CD14-positive monocyte (primary cell): ENCODE measurements at regions not wholly inside any gene's neighbourhood (a gene's known extent, or its start where the extent isn't known, plus 50 kb on each side); places are given as distances from the start of the nearest gene placed in this dataset.

Experiments used
- DNase-seq, 3 donors: peaks; one replicate each; pipeline ENCODE4 v3.0.0-alpha.2; 2011 to 2022
- H2AFZ ChIP-seq: 2 replicates; pipeline ENCODE4 v1.6.0; 2012; ENCODE audit warnings: mild to moderate bottlenecking, low read depth, low read length, inconsistent platforms; ENCODE audit not compliant: insufficient read depth, poor library complexity, severe bottlenecking
- H3K27ac ChIP-seq, 2 donors: 1 replicate in 1 of 2; 2 replicates in 1 of 2; pipeline ENCODE4 v1.5.1; 2012 to 2013; ENCODE audit warnings: low read length in 2 of 2, control low read depth in 1 of 2, inconsistent platforms in 1 of 2, low read depth in 1 of 2, mild to moderate bottlenecking in 1 of 2
- H3K27me3 ChIP-seq, 2 donors: one replicate each; pipeline versions ENCODE4 v1.6.0 to v1.6.1; 2011 to 2013; ENCODE audit warnings: low read length in 2 of 2; ENCODE audit not compliant: control insufficient read depth in 2 of 2, insufficient read depth in 2 of 2
- H3K36me3 ChIP-seq, 2 donors: replicated peaks in 1 of 2; 1 replicate in 1 of 2; 2 replicates in 1 of 2; pipeline versions ENCODE4 v1.5.1 to v1.6.1; 2012 to 2013; ENCODE audit warnings: low read length in 2 of 2, control low read depth in 1 of 2, inconsistent platforms in 1 of 2, mild to moderate bottlenecking in 1 of 2; ENCODE audit not compliant: insufficient read depth in 2 of 2, control insufficient read depth in 1 of 2
- H3K4me1 ChIP-seq, 2 donors: 1 replicate in 1 of 2; 2 replicates in 1 of 2; pipeline versions ENCODE4 v1.5.1 to v1.6.1; 2012 to 2013; ENCODE audit warnings: low read length in 2 of 2, control low read depth in 1 of 2, inconsistent platforms in 1 of 2, mild to moderate bottlenecking in 1 of 2, moderate library complexity in 1 of 2; ENCODE audit not compliant: insufficient read depth in 2 of 2, control insufficient read depth in 1 of 2
- H3K4me2 ChIP-seq: replicated peaks from 2 replicates; pipeline ENCODE3; 2012; ENCODE audit warnings: low read length, moderate library complexity, mild to moderate bottlenecking; ENCODE audit not compliant: poor library complexity, severe bottlenecking; ENCODE audit errors: extremely low read depth
- H3K4me3 ChIP-seq, 3 experiments: fragments of 200-600 bp in 1 of 3; sonication (generic) in 1 of 3; replicated peaks in 1 of 3; 1 replicate in 2 of 3; 2 replicates in 1 of 3; pipeline ENCODE4 v1.5.1; 2011 to 2013; ENCODE audit warnings: low read length in 3 of 3, mild to moderate bottlenecking in 3 of 3, control low read depth in 2 of 3, low read depth in 2 of 3, inconsistent platforms in 1 of 3, moderate library complexity in 1 of 3
- H3K79me2 ChIP-seq: 2 replicates; pipeline ENCODE4 v1.6.0; 2012; ENCODE audit warnings: mild to moderate bottlenecking, control low read depth, inconsistent platforms, low read length, moderate library complexity; ENCODE audit not compliant: insufficient read depth
- H3K9ac ChIP-seq: 2 replicates; pipeline ENCODE4 v1.6.0; 2017; ENCODE audit warnings: low read length, mild to moderate bottlenecking; ENCODE audit not compliant: insufficient read depth, poor library complexity, severe bottlenecking
- H3K9me3 ChIP-seq, 2 donors: replicated peaks in 1 of 2; 1 replicate in 1 of 2; 2 replicates in 1 of 2; pipeline versions ENCODE4 v1.5.1 to v1.6.1; 2012 to 2013; ENCODE audit warnings: low read length in 2 of 2, control low read depth in 1 of 2; ENCODE audit not compliant: control insufficient read depth in 1 of 2, insufficient read depth in 1 of 2
- H4K20me1 ChIP-seq: 2 replicates; pipeline ENCODE4 v1.6.0; 2012; ENCODE audit warnings: mild to moderate bottlenecking, low read length, control low read depth, moderate library complexity; ENCODE audit not compliant: insufficient read depth
- H3K27ac Mint-ChIP-seq, 7 donors: one replicate each; pipeline ENCODE4 v1.8.0; 2020; ENCODE audit warnings: mild to moderate bottlenecking in 7 of 7, mixed read lengths in 7 of 7, moderate library complexity in 6 of 7, inconsistent platforms in 2 of 7
- H3K27me3 Mint-ChIP-seq, 3 donors: one replicate each; pipeline ENCODE4 v1.8.0; 2021 to 2022; ENCODE audit warnings: low read depth in 3 of 3, mild to moderate bottlenecking in 3 of 3, mixed read lengths in 3 of 3, moderate library complexity in 3 of 3, inconsistent platforms in 1 of 3
- H3K36me3 Mint-ChIP-seq, 2 donors: one replicate each; pipeline ENCODE4 v1.8.0; 2020; ENCODE audit warnings: mixed read lengths in 2 of 2, inconsistent platforms in 1 of 2, mild to moderate bottlenecking in 1 of 2
- H3K4me1 Mint-ChIP-seq: one replicate; pipeline ENCODE4 v1.8.0; 2020; ENCODE audit warnings: mild to moderate bottlenecking, mixed read lengths
- H3K4me3 Mint-ChIP-seq, 2 donors: one replicate each; pipeline ENCODE4 v1.8.0; 2020; ENCODE audit warnings: mild to moderate bottlenecking in 2 of 2, mixed read lengths in 2 of 2, moderate library complexity in 1 of 2
- H3K9me3 Mint-ChIP-seq, 7 donors: one replicate each; pipeline ENCODE4 v1.8.0; 2020 to 2022; ENCODE audit warnings: mixed read lengths in 7 of 7, mild to moderate bottlenecking in 6 of 7, moderate library complexity in 6 of 7, inconsistent platforms in 2 of 7
- CTCF ChIP-seq: fragments of 200-600 bp; IDR thresholded peaks from one replicate; pipeline ENCODE4 v1.8.0; 2022; ENCODE audit warnings: antibody characterized with exemption, mild to moderate bottlenecking
- WGBS: methylation state at CpG from one replicate; pipeline ENCODE4 v1.1.5; 2013; ENCODE audit warnings: missing lambda C conversion rate; ENCODE audit not compliant: insufficient coverage; 5-methylcytosine and 5-hydroxymethylcytosine counted together
- intact Hi-C, 2 donors: fragments of 100-400 bp; cut with micrococcal nuclease; formaldehyde crosslinking; loops; one replicate each; pipeline versions ENCODE4 v1.15.0 to v1.15.1; 2023

- H3K27me3 ChIP-seq = peaks cover 0 to 9% of the 10 kb centered on the region in 2 donors
- TF ChIP-seq CTCF = no peak
- no CpG with 5 or more reads among the region's 5 CpGs for WGBS
- H3K79me2 ChIP-seq = no peaks in the 10 kb centered on the region
- no peak overlapping the region for H3K27ac ChIP-seq
- no peaks in the 10 kb centered on the region for H3K36me3 ChIP-seq
- no peak for DNase-seq
- no peaks in the 10 kb centered on the region for H3K9me3 ChIP-seq
- H3K9me3 Mint-ChIP-seq = peaks cover 0 to 5% (median 0%) of the 10 kb centered on the region in 7 donors
- H3K4me3 ChIP-seq = no peak overlapping the region
- no peaks in the 10 kb centered on the region for H3K36me3 Mint-ChIP-seq
- no peaks in the 10 kb centered on the region for H3K4me1 Mint-ChIP-seq
- no peaks in the 10 kb centered on the region for H4K20me1 ChIP-seq
- H3K4me3 Mint-ChIP-seq = no peak overlapping the region
- peaks cover 3 to 12% (median 8%) of the 10 kb centered on the region in 3 donors for H3K27me3 Mint-ChIP-seq
- no peak overlapping the region for H3K4me2 ChIP-seq
- no peak overlapping the region for H2AFZ ChIP-seq
- no peak overlapping the region for H3K27ac Mint-ChIP-seq
- intact Hi-C loops = no loop called here
- H3K9ac ChIP-seq = no peak overlapping the region
- no peaks in the 10 kb centered on the region for H3K4me1 ChIP-seq
Measured at GRCh38 chr1:114324662-114324965, 170.9 kb upstream of the SYT6 start.

- H3K36me3 Mint-ChIP-seq = no peaks in the 10 kb centered on the region
- peaks cover 5 to 10% (median 6%) of the 10 kb centered on the region in 3 donors for H3K27me3 Mint-ChIP-seq
- Histone ChIP-seq H3K27ac (no peak overlapping the region), H3K27me3 (peaks cover 0 to 7% of the 10 kb centered on the region in 2 donors), H3K36me3 (no peaks in the 10 kb centered on the region), H3K9me3 (no peaks in the 10 kb centered on the region), H3K4me1 (no peaks in the 10 kb centered on the region), H3K79me2 (no peaks in the 10 kb centered on the region), H2AFZ (no peak overlapping the region), H3K9ac (no peak overlapping the region), H3K4me2 (no peak overlapping the region), H4K20me1 (no peaks in the 10 kb centered on the region), H3K4me3 (no peak overlapping the region)
- H3K4me3 Mint-ChIP-seq = no peak overlapping the region
- no peak for DNase-seq
- H3K4me1 Mint-ChIP-seq = no peaks in the 10 kb centered on the region
- no peak for TF ChIP-seq CTCF
- peaks cover 0 to 5% (median 0%) of the 10 kb centered on the region in 7 donors for H3K9me3 Mint-ChIP-seq
- H3K27ac Mint-ChIP-seq = peak overlapping the region in 1 of 7 donors; percentile 1
- 94% methylated on average over 14 of the region's 15 CpGs for WGBS
- intact Hi-C loops = no loop called here
Measured at GRCh38 chr1:114323959-114324661, 170.4 kb upstream of the SYT6 start.
